Neural crest cell (in vitro differentiated cells): ENCODE measurements at regions not wholly inside any gene's neighbourhood (a gene's known extent, or its start where the extent isn't known, plus 50 kb on each side); places are given as distances from the start of the nearest gene placed in this dataset.

ENCODE experiments used
- DNase-seq: peaks from one replicate; pipeline ENCODE4 v3.0.0; 2021; ENCODE audit warnings: low read depth, mixed read lengths, low spot score
- H3K27ac Mint-ChIP-seq: one replicate; pipeline ENCODE4 v1.8.0; 2021; ENCODE audit warnings: mild to moderate bottlenecking, mixed read lengths; ENCODE audit not compliant: unreplicated experiment
- H3K27me3 Mint-ChIP-seq: 2 replicates; pipeline ENCODE4 v1.8.0; 2021; ENCODE audit warnings: low read depth, mild to moderate bottlenecking, mixed read lengths
- H3K36me3 Mint-ChIP-seq: 2 replicates; pipeline ENCODE4 v1.8.0; 2021; ENCODE audit warnings: low read depth, mild to moderate bottlenecking, mixed read lengths
- H3K4me1 Mint-ChIP-seq: 2 replicates; pipeline ENCODE4 v1.8.0; 2021; ENCODE audit warnings: mixed read lengths
- H3K4me3 Mint-ChIP-seq: one replicate; pipeline ENCODE4 v1.8.0; 2021; ENCODE audit warnings: mild to moderate bottlenecking, mixed read lengths
- H3K9me3 Mint-ChIP-seq: 2 replicates; pipeline ENCODE4 v1.8.0; 2021; ENCODE audit warnings: mixed read lengths
- CTCF ChIP-seq: fragments of 200-600 bp; sonication (generic); conservative IDR thresholded peaks from 2 replicates; pipeline ENCODE4 v1.5.0; 2021; ENCODE audit warnings: antibody characterized with exemption, mild to moderate bottlenecking

- peaks cover 10% of the 10 kb centered on the region for H3K4me1 Mint-ChIP-seq
- H3K27ac Mint-ChIP-seq: no peak overlapping the region
- DNase-seq: no peak
- H3K27me3 Mint-ChIP-seq: no peaks in the 10 kb centered on the region
- H3K9me3 Mint-ChIP-seq: peaks cover 10% of the 10 kb centered on the region
- no peak overlapping the region for H3K4me3 Mint-ChIP-seq
- peaks cover 8% of the 10 kb centered on the region for H3K36me3 Mint-ChIP-seq
- no peak for TF ChIP-seq CTCF
These were observed 265.8 kb downstream of the PLPP3 start for GRCh38 chr1:56313560-56313959.

GRCh38 chr1:56311766-56312165, 267.6 kb downstream of the PLPP3 start:
- Mint-ChIP-seq H3K4me1 (peaks cover 10% of the 10 kb centered on the region), H3K27me3 (no peaks in the 10 kb centered on the region), H3K27ac (no peak overlapping the region), H3K36me3 (peaks cover 11% of the 10 kb centered on the region), H3K4me3 (no peak overlapping the region), H3K9me3 (peaks cover 14% of the 10 kb centered on the region)
- no peak for DNase-seq
- no peak for TF ChIP-seq CTCF

GRCh38 chr1:56310945-56311344, 268.4 kb downstream of the PLPP3 start:
- H3K27me3 Mint-ChIP-seq: no peaks in the 10 kb centered on the region
- H3K4me1 Mint-ChIP-seq: peaks cover 3% of the 10 kb centered on the region
- peaks cover 11% of the 10 kb centered on the region for H3K36me3 Mint-ChIP-seq
- H3K27ac Mint-ChIP-seq: no peak overlapping the region
- TF ChIP-seq CTCF: no peak
- peaks cover 14% of the 10 kb centered on the region for H3K9me3 Mint-ChIP-seq
- DNase-seq: no peak
- no peak overlapping the region for H3K4me3 Mint-ChIP-seq

GRCh38 chr1:56309065-56309464, 270.3 kb downstream of the PLPP3 start:
- Mint-ChIP-seq H3K4me1 (no peaks in the 10 kb centered on the region), H3K27ac (no peak overlapping the region), H3K4me3 (no peak overlapping the region), H3K27me3 (no peaks in the 10 kb centered on the region), H3K36me3 (peaks cover 11% of the 10 kb centered on the region), H3K9me3 (peaks cover 14% of the 10 kb centered on the region)
- no peak for TF ChIP-seq CTCF
- no peak for DNase-seq

GRCh38 chr1:56304975-56305374, 274.4 kb downstream of the PLPP3 start:
- no peaks in the 10 kb centered on the region for H3K27me3 Mint-ChIP-seq
- no peak overlapping the region for H3K27ac Mint-ChIP-seq
- DNase-seq: no peak
- H3K4me3 Mint-ChIP-seq: no peak overlapping the region
- TF ChIP-seq CTCF: no peak
- no peaks in the 10 kb centered on the region for H3K4me1 Mint-ChIP-seq
- peaks cover 4% of the 10 kb centered on the region for H3K9me3 Mint-ChIP-seq
- H3K36me3 Mint-ChIP-seq: peaks cover 5% of the 10 kb centered on the region

GRCh38 chr1:56303805-56304204, 275.6 kb downstream of the PLPP3 start:
- no peak for TF ChIP-seq CTCF
- H3K9me3 Mint-ChIP-seq: peaks cover 4% of the 10 kb centered on the region
- H3K4me3 Mint-ChIP-seq: no peak overlapping the region
- H3K27ac Mint-ChIP-seq: no peak overlapping the region
- no peaks in the 10 kb centered on the region for H3K4me1 Mint-ChIP-seq
- no peaks in the 10 kb centered on the region for H3K27me3 Mint-ChIP-seq
- peaks cover 5% of the 10 kb centered on the region for H3K36me3 Mint-ChIP-seq
- DNase-seq: no peak
